ENCODE measurements at regions not wholly inside any gene's neighbourhood (a gene's known extent, or its start where the extent isn't known, plus 50 kb on each side); places are given as distances from the start of the nearest gene placed in this dataset.
"Not testable (repeated sequence)": the region's sequence is repeated elsewhere in the genome, so short reads cannot be mapped to it uniquely, and the experiment has no call there.

GRCh38 chr2:7436096-7436906 is 519.1 kb downstream of the RNF144A start:
- no peak for DNase-seq

- no peak for DNase-seq
Observed at GRCh38 chr2:7437141-7437540, 519.9 kb downstream of the RNF144A start.

GRCh38 chr2:7437716-7438632 is 520.8 kb downstream of the RNF144A start:
- DNase-seq, result no peak

GRCh38 chr2:7438855-7439254 is 521.6 kb downstream of the RNF144A start:
- DNase-seq, result no peak

GRCh38 chr2:7440977-7441376 is 523.8 kb downstream of the RNF144A start:
- DNase-seq, result no peak

- DNase-seq, result not testable (repeated sequence)
Observed at GRCh38 chr2:7441841-7442240, 524.6 kb downstream of the RNF144A start.

GRCh38 chr2:7444626-7445025 is 527.4 kb downstream of the RNF144A start:
- DNase-seq, result no peak

GRCh38 chr2:7448578-7449264 is 531.5 kb downstream of the RNF144A start:
- DNase-seq, result no peak

GRCh38 chr2:7449298-7449697 is 532.1 kb downstream of the RNF144A start:
- DNase-seq, result no peak

- no peak for DNase-seq
Observed at GRCh38 chr2:7450188-7450832, 533.1 kb downstream of the RNF144A start.

- no peak for DNase-seq
Observed at GRCh38 chr2:7450833-7451190, 533.6 kb downstream of the RNF144A start.

GRCh38 chr2:7452110-7452876 is 535.1 kb downstream of the RNF144A start:
- DNase-seq, result no peak

- DNase-seq, result no peak
Observed at GRCh38 chr2:7454592-7454991, 537.4 kb downstream of the RNF144A start.

- no peak for DNase-seq
Observed at GRCh38 chr2:7456762-7457161, 539.5 kb downstream of the RNF144A start.

- no peak for DNase-seq
Observed at GRCh38 chr2:7458066-7458465, 540.9 kb downstream of the RNF144A start.

- no peak for DNase-seq
Observed at GRCh38 chr2:7467782-7468447, 550.7 kb downstream of the RNF144A start.

- DNase-seq, result no peak
Observed at GRCh38 chr2:7468448-7468828, 551.2 kb downstream of the RNF144A start.

GRCh38 chr2:7468955-7469354 is 551.7 kb downstream of the RNF144A start:
- DNase-seq, result no peak

GRCh38 chr2:7471185-7471584 is 554.0 kb downstream of the RNF144A start:
- no peak for DNase-seq

- DNase-seq, result no peak
Observed at GRCh38 chr2:7472465-7472864, 555.3 kb downstream of the RNF144A start.

GRCh38 chr2:7473135-7473771 is 556.0 kb downstream of the RNF144A start:
- DNase-seq, result no peak
